HG03457 (cell line): ENCODE measurements at regions not wholly inside any gene's neighbourhood (a gene's known extent, or its start where the extent isn't known, plus 50 kb on each side); places are given as distances from the start of the nearest gene placed in this dataset.
"Not testable (repeated sequence)": the region's sequence is repeated elsewhere in the genome, so short reads cannot be mapped to it uniquely, and the experiment has no call there.

Experiments
- ATAC-seq: cut with Tn5 transposase; IDR thresholded peaks from one replicate; pipeline ENCODE4 v1.9.1; 2021; ENCODE audit warnings: moderate number of reproducible peaks; ENCODE audit not compliant: unreplicated experiment

DNA sequence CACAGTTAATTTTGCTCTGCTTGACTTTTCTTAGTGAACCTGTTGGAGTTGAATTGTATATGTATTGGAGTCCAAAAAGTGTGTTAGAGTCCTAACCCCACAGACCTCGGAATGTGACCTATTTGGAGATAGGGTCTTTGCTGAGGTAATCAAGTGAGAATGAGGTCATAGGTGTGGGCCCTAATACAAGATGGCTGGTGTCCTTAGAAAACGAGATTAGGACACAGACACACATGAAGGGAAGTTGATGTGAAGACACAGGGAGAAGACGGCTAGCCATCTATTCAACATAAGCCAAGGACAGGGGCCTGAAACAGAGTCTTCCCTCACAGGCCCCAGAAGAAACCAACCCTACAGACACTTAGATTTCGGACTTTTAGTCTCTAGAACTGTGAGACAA is 260.6 kb upstream of the NEBL start:
- no peak for ATAC-seq

DNA sequence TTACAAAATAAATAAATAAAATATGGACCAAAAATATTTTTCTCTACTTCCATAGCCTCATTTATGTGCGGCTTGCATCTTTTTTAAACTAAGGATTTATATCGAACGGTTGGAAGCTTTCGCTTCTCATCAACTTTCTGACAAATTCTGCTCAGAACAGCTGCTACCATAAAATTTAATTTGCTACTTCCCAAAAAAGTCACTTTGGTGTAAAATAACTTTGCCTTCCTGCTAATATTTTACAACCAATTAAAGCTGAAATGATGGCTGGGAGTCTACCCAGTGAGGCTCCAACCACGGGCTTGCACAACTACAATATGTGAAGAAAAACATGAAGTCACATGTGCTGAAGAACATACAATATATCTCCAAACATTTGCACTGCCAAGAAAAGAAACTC is 253.1 kb upstream of the NEBL start:
- no peak for ATAC-seq

DNA sequence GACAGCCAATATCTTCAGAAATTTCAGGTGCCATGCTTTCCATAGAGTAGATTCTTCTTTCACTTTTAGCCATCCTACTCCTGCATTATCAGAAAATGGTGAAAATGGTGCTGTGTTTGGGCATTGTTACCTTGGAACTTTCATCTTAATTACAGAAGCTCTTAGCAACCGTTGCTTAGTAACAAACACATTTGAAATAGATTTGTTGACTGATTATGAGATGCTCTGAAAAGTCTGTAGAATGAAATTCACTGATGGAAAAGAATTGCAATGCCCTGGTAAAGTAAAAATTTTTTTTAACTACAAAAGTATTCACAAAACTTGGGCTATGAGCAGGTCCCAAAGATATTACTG is 249.3 kb upstream of the NEBL start:
- ATAC-seq: no peak

DNA sequence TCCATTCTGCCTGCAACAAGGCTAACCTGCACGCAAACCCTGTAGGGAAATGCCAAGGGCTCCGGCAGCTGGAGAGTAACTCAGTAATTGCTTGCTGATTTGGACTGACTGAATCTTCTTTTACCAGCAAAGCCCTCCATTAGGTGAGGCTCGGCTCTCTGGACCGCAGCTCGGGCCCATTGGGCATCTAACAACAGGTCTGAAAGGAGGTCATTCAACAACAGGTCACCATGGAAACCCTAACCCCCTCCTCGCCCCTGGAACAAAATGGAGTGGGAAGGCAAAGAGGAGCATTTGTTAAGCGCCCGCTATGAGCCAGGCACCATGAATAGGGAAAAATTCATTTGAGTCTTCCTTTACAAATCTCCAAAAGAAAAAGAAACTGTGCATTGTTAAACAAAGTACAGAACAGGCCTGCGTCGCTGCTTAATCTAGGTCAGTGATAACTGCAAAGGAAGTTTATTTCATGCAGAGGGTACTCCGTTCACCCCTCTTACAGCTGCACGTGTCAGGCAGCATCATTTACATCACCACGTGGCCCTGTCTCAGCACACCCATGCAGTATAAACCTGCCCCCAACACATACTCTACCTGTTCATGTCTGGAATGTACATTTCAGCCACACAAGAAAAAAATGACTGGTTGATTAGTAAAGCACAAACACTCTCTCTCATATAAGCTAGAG is 248.8 kb upstream of the NEBL start:
- no peak for ATAC-seq

DNA sequence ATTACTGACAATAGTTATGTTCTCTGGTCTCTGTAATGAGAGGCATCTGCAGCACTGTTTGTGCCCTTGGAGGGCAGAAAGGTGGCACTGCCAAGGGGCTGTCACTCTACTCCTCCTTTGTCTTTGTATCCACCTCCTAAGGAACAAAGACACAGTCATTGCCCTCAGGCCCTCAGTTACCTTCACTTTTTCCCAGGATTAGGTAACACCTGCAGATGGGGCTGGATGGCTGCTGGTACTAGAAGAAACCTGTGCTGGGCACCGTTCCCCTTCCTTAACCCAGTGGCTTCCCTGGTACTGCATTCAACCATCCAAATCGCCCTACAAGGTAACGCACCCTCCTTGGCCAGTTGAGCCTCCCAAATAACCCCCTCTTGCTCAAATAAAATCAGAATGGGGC is 246.9 kb upstream of the NEBL start:
- no peak for ATAC-seq

DNA sequence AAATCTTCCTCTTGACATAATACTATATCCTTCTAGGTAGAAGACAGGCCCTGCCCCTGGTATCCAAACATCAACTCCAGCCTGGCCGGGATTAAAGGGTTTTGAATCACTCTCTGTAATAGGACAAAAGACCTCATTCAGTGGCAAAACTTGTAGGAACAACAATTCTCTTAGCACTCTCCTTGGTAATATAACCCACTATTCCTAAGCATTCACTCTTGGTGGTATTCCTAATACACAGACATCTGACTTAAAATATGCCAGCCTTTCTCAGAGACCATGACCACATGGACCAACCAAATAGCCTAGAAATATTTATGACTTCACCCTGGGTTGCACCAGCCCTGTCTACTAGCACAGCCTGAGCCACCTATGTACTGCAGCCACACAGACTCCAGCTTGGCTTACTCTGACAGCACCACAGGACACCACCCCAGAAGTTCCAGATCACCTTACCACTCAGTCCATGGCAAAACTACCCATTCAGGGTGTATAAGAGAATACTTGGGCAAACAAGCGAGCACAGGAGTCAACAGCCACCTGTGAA is 244.9 kb upstream of the NEBL start:
- no peak for ATAC-seq

DNA sequence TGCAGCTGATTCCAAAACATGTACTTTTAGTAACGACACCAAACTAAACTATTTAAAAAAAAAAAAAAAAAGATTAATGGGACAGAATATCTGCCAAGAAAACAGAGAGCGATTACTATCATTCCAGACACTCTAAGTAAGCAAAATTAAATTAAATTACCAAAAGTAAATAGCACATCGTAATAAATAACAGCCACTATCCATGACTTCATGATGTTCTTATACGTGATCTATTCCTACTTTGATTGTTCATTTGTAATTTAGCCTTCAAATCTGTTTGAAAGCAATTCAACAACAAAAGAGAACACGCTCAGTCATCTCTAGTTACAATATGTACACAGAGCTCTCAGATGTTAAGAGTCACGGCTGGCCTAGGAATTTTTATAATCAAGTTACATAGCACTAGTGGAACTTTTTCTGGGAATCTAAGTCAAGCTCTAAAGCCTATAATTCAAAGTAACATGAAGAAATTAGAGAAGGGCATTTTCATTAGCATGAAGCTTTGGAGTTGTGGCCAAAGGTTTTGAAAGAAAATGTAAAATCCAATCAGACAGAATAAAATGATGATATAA is 241.7 kb upstream of the NEBL start:
- no peak for ATAC-seq

DNA sequence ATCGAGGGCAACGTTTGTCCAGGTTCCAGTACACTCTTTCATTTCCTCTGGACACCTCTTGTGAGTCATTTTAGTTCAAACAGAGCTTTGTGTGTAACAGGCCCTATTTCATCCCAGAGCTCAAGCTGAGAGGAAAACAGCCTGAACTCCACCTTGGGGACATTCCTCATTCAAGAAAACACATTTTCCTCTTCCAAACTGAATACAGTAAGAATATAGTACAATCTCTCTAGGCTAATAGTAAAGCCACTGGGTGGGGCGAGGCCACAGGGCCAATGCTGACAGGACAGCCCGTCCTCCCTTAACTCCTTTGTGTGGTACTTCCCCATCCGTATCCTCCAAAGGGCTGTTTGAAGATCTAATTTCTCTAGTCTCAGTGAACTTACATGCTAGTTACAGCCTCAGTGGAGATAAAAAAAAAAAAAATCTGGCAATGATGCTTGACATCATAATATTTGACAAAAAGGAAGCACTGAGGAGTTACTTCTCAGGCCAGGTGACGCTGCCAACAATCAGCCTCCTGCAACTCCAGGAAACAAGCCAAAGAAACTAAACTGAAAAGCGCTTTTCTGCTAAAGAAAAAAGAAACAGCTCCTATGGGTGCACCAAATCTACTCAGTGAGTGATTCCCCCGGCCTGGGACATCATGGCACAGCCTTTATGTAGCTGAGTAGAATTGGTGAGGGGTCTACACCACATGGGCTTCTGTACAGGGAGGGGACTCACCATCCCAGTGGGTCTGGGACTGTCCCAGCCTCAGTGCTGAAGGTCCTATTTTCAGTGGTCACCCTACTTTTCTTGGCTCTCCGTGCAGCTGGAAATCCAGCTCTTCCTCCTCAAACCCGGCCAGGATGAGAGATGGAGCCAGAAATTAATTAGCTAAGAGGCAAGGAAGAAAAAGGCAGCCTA is 238.2 kb upstream of the NEBL start:
- no peak for ATAC-seq

DNA sequence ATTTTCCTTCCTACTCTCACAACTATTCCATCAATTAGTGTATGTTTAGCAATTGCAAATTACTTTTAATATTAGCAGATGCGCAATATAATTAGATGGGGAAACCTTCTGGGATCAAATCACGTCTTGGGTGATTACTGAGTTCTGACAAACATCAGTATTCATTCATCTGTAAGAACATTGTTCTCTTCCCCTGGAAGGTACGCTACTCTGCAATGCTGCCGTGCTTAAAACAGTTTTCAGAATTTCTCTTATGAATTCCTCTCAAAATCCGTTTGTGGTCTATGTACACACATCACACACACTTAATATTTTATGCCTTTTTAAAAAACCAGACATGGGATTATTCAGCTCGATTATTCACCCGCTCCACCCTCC is 237.5 kb upstream of the NEBL start:
- ATAC-seq: no peak

DNA sequence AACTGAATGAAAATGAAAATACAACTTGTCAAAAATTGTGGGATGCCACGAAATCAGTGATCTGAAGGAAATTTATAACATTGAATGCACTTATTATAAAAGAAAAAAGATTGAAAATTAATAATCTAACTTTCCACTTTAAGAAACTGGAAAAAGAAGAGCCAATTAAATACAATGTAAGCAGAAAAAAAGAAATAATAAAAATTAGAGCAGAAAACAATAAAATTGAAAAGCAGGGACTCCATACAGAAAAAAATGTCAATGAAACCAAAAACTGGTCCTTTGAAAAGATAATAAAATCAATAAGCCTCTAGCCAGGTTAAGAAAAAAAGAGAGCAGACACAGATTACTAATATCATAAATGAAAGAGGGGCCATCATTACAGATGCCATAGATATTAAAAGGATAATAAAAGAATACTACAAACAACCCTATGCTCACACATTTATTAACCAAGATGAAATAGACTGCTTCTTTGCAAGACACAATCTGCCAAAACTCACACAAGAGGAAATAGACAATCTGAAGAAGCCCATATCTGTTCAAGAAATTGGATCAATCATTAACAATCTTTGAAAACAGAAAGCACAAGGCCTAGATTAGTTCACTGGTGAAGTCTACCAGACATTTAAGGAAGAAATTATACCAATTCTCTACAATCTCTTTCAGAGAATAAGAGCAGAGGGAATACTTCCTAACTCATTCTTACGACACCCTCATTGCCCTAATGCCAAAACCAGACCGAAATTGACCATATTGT is 233.8 kb upstream of the NEBL start:
- ATAC-seq: no peak

DNA sequence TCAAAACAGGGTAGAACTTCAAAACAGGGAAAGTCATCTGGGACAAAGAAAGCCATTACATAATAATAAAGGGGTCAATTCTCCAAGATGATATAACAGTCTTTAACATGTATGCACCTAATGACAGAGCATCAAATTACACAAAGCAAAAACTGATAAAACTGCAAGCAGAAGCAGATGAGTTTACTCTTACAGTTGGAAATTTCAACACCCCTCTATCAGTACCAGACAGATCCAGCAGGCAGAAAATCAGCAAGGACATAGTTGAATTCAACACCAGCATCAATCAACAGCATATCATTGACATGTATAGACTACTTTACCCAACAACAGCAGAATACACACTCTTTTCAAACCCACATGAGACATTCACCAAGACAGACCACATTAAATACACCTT is 233.0 kb upstream of the NEBL start:
- ATAC-seq: no peak

DNA sequence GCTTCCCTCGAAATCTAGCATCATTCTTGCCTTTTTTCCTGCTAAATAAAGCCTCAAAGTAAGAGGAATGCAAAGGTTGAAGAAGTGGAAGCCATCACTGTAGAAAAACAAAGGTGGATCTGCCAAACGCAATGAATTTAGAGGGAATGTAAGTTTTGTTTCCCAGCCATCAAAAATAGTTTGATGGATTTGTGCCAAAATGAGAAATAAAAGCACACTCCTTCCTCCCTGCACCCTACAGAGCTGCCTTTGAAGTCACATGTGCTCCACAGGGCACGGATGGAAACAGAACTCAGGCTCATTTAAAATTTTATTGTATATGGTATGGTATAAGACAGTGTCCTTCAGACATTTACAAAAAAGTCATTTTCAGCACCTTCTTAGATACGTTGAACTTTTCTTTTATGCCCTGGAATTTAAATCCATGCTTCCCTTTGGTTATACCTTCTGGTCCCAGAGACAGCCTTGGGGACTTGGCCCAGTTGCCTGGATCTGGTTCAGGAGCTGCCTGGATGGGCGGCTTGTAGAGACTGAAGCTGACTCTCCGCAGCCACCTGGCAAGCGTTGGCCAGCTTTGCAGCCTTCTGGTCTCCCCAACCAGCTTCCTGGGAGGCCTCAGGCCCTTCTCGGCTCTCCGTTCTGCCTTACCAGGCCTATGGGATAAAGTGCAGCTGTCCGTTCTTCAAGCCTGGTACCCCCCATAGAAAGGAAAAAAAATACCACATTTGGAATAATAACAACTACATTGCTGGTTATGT is 228.5 kb upstream of the NEBL start:
- ATAC-seq: no peak

DNA sequence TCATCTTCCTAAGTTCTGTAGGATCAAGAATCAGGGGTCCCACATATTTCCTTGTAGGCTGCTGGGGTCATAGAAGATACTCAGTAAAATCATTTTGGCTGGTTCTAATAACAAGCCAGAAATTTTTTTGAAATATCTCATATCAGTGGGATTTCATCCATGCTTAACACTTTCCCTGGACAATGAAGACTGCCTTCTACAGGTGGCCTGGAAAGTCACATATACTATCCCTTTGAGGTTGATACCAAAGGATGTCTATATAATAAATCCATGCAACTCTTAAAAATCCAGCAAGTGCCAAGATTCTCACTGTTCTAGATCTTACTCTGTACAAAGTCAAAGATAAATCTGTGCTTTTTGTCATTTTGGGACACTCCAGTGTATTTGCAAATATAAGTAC is 225.8 kb upstream of the NEBL start:
- no peak for ATAC-seq

DNA sequence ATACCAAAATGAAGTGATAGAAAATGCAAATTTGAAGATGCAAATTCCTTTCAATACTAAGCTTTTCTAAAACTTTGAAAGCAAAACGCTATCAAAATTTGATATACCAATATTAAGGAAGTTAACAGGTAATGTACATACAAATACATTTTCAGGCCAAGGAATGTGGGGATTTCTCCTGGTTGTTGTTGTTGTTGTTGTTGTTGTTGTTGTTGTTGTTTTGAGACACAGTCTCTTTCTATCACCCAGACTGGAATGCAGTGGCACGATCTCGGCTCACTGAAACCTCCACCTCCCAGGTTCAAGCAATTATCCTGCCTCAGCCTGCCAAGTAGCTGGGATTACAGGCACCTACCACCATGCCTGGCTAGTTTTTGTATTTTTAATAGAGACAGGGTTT is 224.7 kb upstream of the NEBL start:
- not testable (repeated sequence) for ATAC-seq

DNA sequence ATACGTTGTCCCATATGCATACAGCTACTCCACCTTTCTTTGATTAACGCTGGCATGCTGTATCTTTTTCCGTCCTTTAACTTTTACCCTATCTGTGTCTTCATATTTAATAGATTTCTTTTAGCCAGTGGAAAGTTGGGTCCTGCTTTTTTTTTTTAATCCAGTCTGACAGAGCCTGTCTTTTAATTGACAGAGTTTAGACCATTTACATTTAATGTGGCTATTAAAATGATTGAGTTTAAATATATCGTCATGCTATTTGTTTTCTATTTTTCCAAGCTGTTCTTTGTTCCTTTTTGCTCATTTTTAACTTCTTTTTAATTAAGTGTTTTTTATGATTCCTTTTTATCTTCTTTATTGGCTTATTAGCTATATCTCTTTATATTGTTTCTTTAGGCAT is 217.6 kb upstream of the NEBL start:
- ATAC-seq: no peak

DNA sequence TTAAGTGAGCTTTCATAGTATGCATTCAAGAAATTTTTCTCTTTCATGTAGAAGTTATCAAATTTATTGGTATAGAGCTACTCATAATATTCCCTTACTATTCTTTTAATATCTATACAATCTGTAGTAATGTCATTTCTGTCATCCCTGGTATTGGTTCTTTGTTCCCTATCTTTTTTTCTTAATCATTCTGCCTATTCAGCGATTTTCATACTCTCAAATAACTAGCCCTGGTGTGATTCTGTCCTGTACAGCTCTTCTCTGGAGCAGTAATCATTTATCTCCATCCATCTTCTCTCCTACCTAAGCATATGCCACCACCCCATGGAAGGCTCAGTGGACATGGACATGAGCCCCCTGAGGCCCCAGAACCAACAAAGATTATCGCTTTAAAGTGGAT is 213.2 kb upstream of the NEBL start:
- ATAC-seq: no peak

DNA sequence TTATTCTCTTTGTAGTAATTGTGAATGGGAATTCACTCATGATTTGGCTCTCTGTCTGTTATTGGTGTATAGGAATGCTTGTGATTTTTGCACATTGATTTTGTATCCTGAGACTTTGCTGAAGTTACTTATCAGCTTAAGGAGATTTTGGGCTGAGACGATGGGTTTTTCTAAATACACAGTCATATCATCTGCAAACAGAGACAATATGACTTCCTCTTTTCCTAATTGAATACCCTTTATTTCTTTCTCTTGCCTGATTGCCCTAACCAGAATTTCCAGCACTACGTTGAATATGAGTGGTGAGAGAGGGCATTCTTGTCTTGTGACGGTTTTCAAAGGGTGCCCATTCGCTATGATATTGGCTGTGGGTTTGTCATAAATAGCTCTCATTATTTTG is 209.8 kb upstream of the NEBL start:
- ATAC-seq: not testable (repeated sequence)

DNA sequence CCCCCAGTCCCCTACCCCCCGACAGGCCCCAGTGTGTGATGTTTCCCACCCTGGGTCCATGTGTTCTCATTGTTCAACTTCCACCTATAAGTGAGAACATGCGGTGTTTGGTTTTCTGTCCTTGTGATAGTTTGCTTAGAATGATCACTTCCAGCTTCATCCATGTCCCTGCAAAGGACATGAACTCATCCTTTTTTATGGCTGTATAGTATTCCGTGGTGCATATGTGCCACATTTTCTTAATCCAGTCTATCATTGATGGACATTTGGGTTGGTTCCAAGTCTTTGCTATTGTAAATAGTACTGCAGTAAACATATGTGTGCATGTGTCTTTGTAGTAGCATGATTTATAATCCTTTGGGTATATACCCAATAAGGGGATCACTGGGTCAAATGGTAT is 208.2 kb upstream of the NEBL start:
- ATAC-seq: not testable (repeated sequence)

DNA sequence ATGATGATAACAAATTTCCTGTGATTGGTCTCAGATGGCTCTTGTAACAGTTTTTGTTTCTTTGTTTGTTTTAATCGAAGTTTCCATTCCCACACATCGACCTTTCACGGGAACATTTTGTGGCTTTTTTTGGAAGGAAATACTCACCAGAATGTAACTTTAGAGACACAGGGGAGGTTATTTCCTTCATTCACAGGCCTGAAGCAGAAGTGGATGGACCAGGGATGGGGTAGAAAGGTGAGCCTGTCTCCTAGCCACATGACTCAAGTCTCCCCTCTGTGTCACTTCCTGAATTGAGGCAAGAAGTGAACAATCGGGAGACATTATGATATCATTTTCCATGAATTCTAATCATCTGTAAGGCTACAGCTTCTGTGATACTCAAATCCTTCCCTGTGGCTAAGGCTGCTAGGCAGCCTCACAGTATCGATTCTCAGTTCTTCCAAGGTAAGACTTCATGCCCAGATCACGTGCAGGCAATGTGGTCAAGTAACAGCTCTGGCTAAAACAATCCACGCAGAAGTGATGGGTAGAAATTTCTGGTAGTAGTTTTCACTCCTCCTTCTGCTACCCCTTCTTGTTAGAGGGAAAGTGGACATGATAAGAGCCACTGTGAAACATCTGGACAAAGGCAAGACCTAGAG is 203.9 kb upstream of the NEBL start:
- no peak for ATAC-seq

DNA sequence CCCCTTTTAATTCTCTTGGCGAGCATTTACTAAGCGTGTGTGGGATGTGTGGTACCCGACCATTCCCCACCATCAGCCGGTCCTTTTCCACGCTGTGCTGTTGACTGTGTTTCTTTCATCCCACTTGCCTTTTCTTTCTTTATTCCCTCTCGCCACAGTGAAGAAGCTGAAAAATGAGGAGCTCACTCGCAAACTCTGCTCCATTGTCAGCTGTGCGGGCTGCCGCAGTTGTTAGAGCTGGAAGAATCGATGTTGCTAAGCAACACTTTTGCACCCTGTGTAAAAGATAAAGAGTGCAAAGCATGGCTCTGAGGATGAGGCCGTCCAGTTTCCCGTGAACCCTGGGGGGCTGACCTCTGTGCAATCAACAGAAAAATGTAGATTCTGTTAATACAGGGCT is 203.1 kb upstream of the NEBL start:
- no peak for ATAC-seq
